Erythroblast (primary cell): ENCODE measurements at regions not wholly inside any gene's neighbourhood (a gene's known extent, or its start where the extent isn't known, plus 50 kb on each side); places are given as distances from the start of the nearest gene placed in this dataset.

Experiments used
- GATA1 ChIP-seq: IDR thresholded peaks from 2 replicates; pipeline ENCODE4 v1.6.1; 2011; ENCODE audit warnings: low read depth, mild to moderate bottlenecking, control low read depth, low read length, moderate library complexity
- POLR2A ChIP-seq: IDR thresholded peaks from 2 replicates; pipeline ENCODE4 v1.6.1; 2011; ENCODE audit warnings: mild to moderate bottlenecking, low read length

- TF ChIP-seq POLR2A: no peak
- TF ChIP-seq GATA1: no peak
Measured at GRCh38 chr20:47999166-47999565, 213.9 kb upstream of the SULF2 start.
